GM21367 (cell line): ENCODE measurements at regions not wholly inside any gene's neighbourhood (a gene's known extent, or its start where the extent isn't known, plus 50 kb on each side); places are given as distances from the start of the nearest gene placed in this dataset.
"Not testable (repeated sequence)": the region's sequence is repeated elsewhere in the genome, so short reads cannot be mapped to it uniquely, and the experiment has no call there.

Source experiments
- ATAC-seq: cut with Tn5 transposase; IDR thresholded peaks from one replicate; pipeline ENCODE4 v1.9.1; 2021; ENCODE audit not compliant: unreplicated experiment

GRCh38 chr9:103611950-103612349, 482.2 kb upstream of the SMC2 start:
- ATAC-seq: not testable (repeated sequence)

- ATAC-seq: no peak
Measured at GRCh38 chr9:103615994-103616393, 478.1 kb upstream of the SMC2 start.

- no peak for ATAC-seq
Measured at GRCh38 chr9:103617046-103617445, 477.1 kb upstream of the SMC2 start.

GRCh38 chr9:103625161-103625804, 468.8 kb upstream of the SMC2 start:
- no peak for ATAC-seq

GRCh38 chr9:103627731-103628130, 466.4 kb upstream of the SMC2 start:
- ATAC-seq: no peak

GRCh38 chr9:103649086-103649485, 445.0 kb upstream of the SMC2 start:
- ATAC-seq: no peak

- ATAC-seq: no peak
Measured at GRCh38 chr9:103658156-103658555, 436.0 kb upstream of the SMC2 start.

- ATAC-seq: no peak
Measured at GRCh38 chr9:103660830-103661229, 433.3 kb upstream of the SMC2 start.

GRCh38 chr9:103661663-103662062, 432.4 kb upstream of the SMC2 start:
- no peak for ATAC-seq

- ATAC-seq: no peak
Measured at GRCh38 chr9:103669296-103669695, 424.8 kb upstream of the SMC2 start.

GRCh38 chr9:103674271-103674670, 419.8 kb upstream of the SMC2 start:
- no peak for ATAC-seq

- ATAC-seq: no peak
Measured at GRCh38 chr9:103680581-103680980, 413.5 kb upstream of the SMC2 start.

GRCh38 chr9:103681435-103681834, 412.7 kb upstream of the SMC2 start:
- ATAC-seq: no peak

GRCh38 chr9:103700195-103700962, 393.7 kb upstream of the SMC2 start:
- no peak for ATAC-seq

GRCh38 chr9:103702572-103702971, 391.5 kb upstream of the SMC2 start:
- no peak for ATAC-seq

GRCh38 chr9:103707181-103707580, 386.9 kb upstream of the SMC2 start:
- no peak for ATAC-seq

- no peak for ATAC-seq
Measured at GRCh38 chr9:103709366-103709765, 384.7 kb upstream of the SMC2 start.

- ATAC-seq: no peak
Measured at GRCh38 chr9:103713631-103714030, 380.5 kb upstream of the SMC2 start.

- ATAC-seq: no peak
Measured at GRCh38 chr9:103714992-103715391, 379.1 kb upstream of the SMC2 start.

- ATAC-seq: no peak
Measured at GRCh38 chr9:103721056-103721455, 373.1 kb upstream of the SMC2 start.

GRCh38 chr9:103730866-103731265, 363.2 kb upstream of the SMC2 start:
- ATAC-seq: no peak

GRCh38 chr9:103731541-103731940, 362.6 kb upstream of the SMC2 start:
- ATAC-seq: no peak

- no peak for ATAC-seq
Measured at GRCh38 chr9:103734471-103734870, 359.6 kb upstream of the SMC2 start.
